Psoas muscle (tissue), 7 donors: ENCODE measurements at regions not wholly inside any gene's neighbourhood (a gene's known extent, or its start where the extent isn't known, plus 50 kb on each side); places are given as distances from the start of the nearest gene placed in this dataset.
"Not testable (repeated sequence)": the region's sequence is repeated elsewhere in the genome, so short reads cannot be mapped to it uniquely, and the experiment has no call there.

ENCODE experiments used
- ATAC-seq, 4 donors: fragments of 200-7000 bp; cut with Tn5 transposase; one replicate each; pipeline ENCODE4 v1.9.1; 2020; ENCODE audit warnings: moderate library complexity in 3 of 4, mild to moderate bottlenecking in 2 of 4
- DNase-seq, 2 donors: peaks; one replicate each; pipeline ENCODE4 v3.0.0-alpha.2; 2020
- H3K27ac ChIP-seq: fragments of 200-600 bp; one replicate; pipeline ENCODE4 v1.8.0; 2022
- H3K27me3 ChIP-seq, 3 donors: fragments of 200-600 bp in 1 of 3; one replicate each; pipeline versions ENCODE4 v1.6.1 to v1.8.0; 2013 to 2022; ENCODE audit warnings: low read length in 2 of 3, mild to moderate bottlenecking in 2 of 3, moderate library complexity in 1 of 3; ENCODE audit not compliant: insufficient read depth in 3 of 3
- H3K36me3 ChIP-seq, 2 donors: fragments of 200-600 bp in 1 of 2; one replicate each; pipeline versions ENCODE4 v1.6.1 to v1.8.0; 2013 to 2022; ENCODE audit warnings: low read depth in 1 of 2, mild to moderate bottlenecking in 1 of 2, moderate library complexity in 1 of 2; ENCODE audit not compliant: insufficient read depth in 1 of 2
- H3K4me1 ChIP-seq: fragments of 200-600 bp; one replicate; pipeline ENCODE4 v1.8.0; 2022
- H3K4me3 ChIP-seq: fragments of 200-600 bp; one replicate; pipeline ENCODE4 v1.8.0; 2022; ENCODE audit warnings: mild to moderate bottlenecking
- H3K9me3 ChIP-seq: fragments of 200-600 bp; one replicate; pipeline ENCODE4 v1.8.0; 2022
- CTCF ChIP-seq: fragments of 200-600 bp; IDR thresholded peaks from one replicate; pipeline ENCODE4 v1.8.0; 2022; ENCODE audit warnings: antibody characterized with exemption
- WGBS, 3 donors: extraction: QIAGEN DNeasy Blood & Tissue Kit; methylation state at CpG; one replicate each; pipeline versions ENCODE4 v1.1.6 to v1.1.7; 2013; 5-methylcytosine and 5-hydroxymethylcytosine counted together
- intact Hi-C, 2 donors: fragments of 100-400 bp; cut with DNase I; formaldehyde crosslinking; loops; one replicate each; pipeline versions ENCODE4 v1.11.0 to v1.14.2; 2022
- donor health status: healthy with polysubstance abuse.
- donor health status: DM: no; HTN: no; CAD: no; lungs with moderate emphysema.
- donor health status: Bipolar disorder and iron deficiency.
- donor health status: healthy.
- donor health status: DM: yes; HTN: yes; CAD: no.
- donor health status: DM: no; HTN: no; CAD: no.
- donor health status: DM: yes; HTN: yes; CAD: no.

- DNase-seq (no peak), ATAC-seq (no peak)
- H3K9me3 ChIP-seq: no peaks in the 10 kb centered on the region
- no peaks in the 10 kb centered on the region for H3K4me1 ChIP-seq
- no peak for TF ChIP-seq CTCF
- H3K27me3 ChIP-seq: no peaks in the 10 kb centered on the region
- H3K36me3 ChIP-seq: no peaks in the 10 kb centered on the region
- H3K27ac ChIP-seq: no peak overlapping the region
- H3K4me3 ChIP-seq: no peak overlapping the region
- intact Hi-C loops: no loop called here
Measured at GRCh38 chr5:60435808-60436207, 264.2 kb downstream of the DEPDC1B start.

- H3K36me3 ChIP-seq, H3K9me3 ChIP-seq, H3K4me3 ChIP-seq, H3K27ac ChIP-seq, intact Hi-C loops, H3K4me1 ChIP-seq, ATAC-seq, DNase-seq, H3K27me3 ChIP-seq: not testable (repeated sequence)
- WGBS, 3 donors: 94 to 97% (median 95%) methylated on average over 3 of the region's 3 CpGs
Measured at GRCh38 chr5:60426189-60426588, 273.8 kb downstream of the DEPDC1B start.

- H3K4me3 ChIP-seq, H3K27me3 ChIP-seq, intact Hi-C loops, H3K36me3 ChIP-seq, H3K9me3 ChIP-seq, ATAC-seq, DNase-seq, H3K4me1 ChIP-seq, H3K27ac ChIP-seq: not testable (repeated sequence)
- 85 to 94% (median 87%) methylated on average over 3 of the region's 3 CpGs for WGBS, 3 donors
Measured at GRCh38 chr5:60420773-60421172, 279.2 kb downstream of the DEPDC1B start.

- Histone ChIP-seq H3K9me3 (no peaks in the 10 kb centered on the region), H3K4me3 (no peak overlapping the region), H3K4me1 (no peaks in the 10 kb centered on the region), H3K27ac (no peak overlapping the region), H3K36me3 (no peaks in the 10 kb centered on the region), H3K27me3 (no peaks in the 10 kb centered on the region)
- intact Hi-C loops: no loop called here
- ATAC-seq (no peak), DNase-seq (no peak)
- no peak for TF ChIP-seq CTCF
- whole genome bisulfite sequencing, 3 donors: 72 to 84% (median 75%) methylated on average over 3 of the region's 3 CpGs
Measured at GRCh38 chr5:60417500-60418181, 282.3 kb downstream of the DEPDC1B start.

- Histone ChIP-seq H3K4me1 (no peaks in the 10 kb centered on the region), H3K27me3 (no peaks in the 10 kb centered on the region), H3K4me3 (no peak overlapping the region), H3K36me3 (no peaks in the 10 kb centered on the region), H3K9me3 (no peaks in the 10 kb centered on the region), H3K27ac (no peak overlapping the region)
- ATAC-seq (no peak), DNase-seq (no peak)
- no peak for TF ChIP-seq CTCF
- 95 to 98% (median 96%) methylated on average over 17 to 23 of the region's 23 CpGs for WGBS, 3 donors
- intact Hi-C loops: no loop called here
Measured at GRCh38 chr5:60415443-60415842, 284.5 kb downstream of the DEPDC1B start.

GRCh38 chr5:60410427-60410826 is 289.5 kb downstream of the DEPDC1B start:
- 96 to 100% (median 96%) methylated on average over 1 of the region's 1 CpG for WGBS, 3 donors
- intact Hi-C loops: no loop called here
- ATAC-seq: no peak

More at GRCh38 chr5:60410427-60410826, 289.5 kb downstream of the DEPDC1B start:
- H3K27me3 ChIP-seq: no peaks in the 10 kb centered on the region
- H3K27ac ChIP-seq: no peak overlapping the region
- H3K9me3 ChIP-seq: no peaks in the 10 kb centered on the region
- TF ChIP-seq CTCF: no peak
- no peak for DNase-seq
- no peaks in the 10 kb centered on the region for H3K36me3 ChIP-seq
- no peaks in the 10 kb centered on the region for H3K4me1 ChIP-seq
- no peak overlapping the region for H3K4me3 ChIP-seq
